ENCODE measurements at regions not wholly inside any gene's neighbourhood (a gene's known extent, or its start where the extent isn't known, plus 50 kb on each side); places are given as distances from the start of the nearest gene placed in this dataset.
"Not testable (repeated sequence)": the region's sequence is repeated elsewhere in the genome, so short reads cannot be mapped to it uniquely, and the experiment has no call there.

GRCh38 chr5:155128786-155129512 lies 115.4 kb downstream of the KIF4B start:
- H3K36me3 ChIP-seq (replicated peaks): no peaks in the 10 kb centered on the region
- no peak for DNase-seq (ENCODE audit: low spot score in 2 of 2)
- H3K4me3 ChIP-seq: no peak overlapping the region
- H3K27me3 ChIP-seq (ENCODE audit: low read depth): no peaks in the 10 kb centered on the region; the same call in none of the 2 replicates
- no peaks in the 10 kb centered on the region for H3K9me3 ChIP-seq
- in situ Hi-C loops (cut with MboI; ENCODE audit: low sequenced_read_pairs): no loop called here
- no peaks in the 10 kb centered on the region for H3K4me1 ChIP-seq

- Histone ChIP-seq H3K27me3 (ENCODE audit: low read depth) (no peaks in the 10 kb centered on the region; the same call in none of the 2 replicates), H3K36me3 (replicated peaks) (no peaks in the 10 kb centered on the region), H3K9me3 (no peaks in the 10 kb centered on the region), H3K4me3 (no peak overlapping the region), H3K4me1 (no peaks in the 10 kb centered on the region)
- in situ Hi-C loops (cut with MboI; ENCODE audit: low sequenced_read_pairs): no loop called here
- no peak for DNase-seq (ENCODE audit: low spot score in 2 of 2)
Observed at GRCh38 chr5:155129513-155129880, 115.9 kb downstream of the KIF4B start.

- H3K9me3 ChIP-seq: no peaks in the 10 kb centered on the region
- no peak for DNase-seq (ENCODE audit: low spot score in 2 of 2)
- peaks cover 6% of the 10 kb centered on the region for H3K27me3 ChIP-seq (ENCODE audit: low read depth)
- no peaks in the 10 kb centered on the region for H3K36me3 ChIP-seq (replicated peaks)
- H3K4me1 ChIP-seq: no peaks in the 10 kb centered on the region
- in situ Hi-C loops (cut with MboI; ENCODE audit: low sequenced_read_pairs): no loop called here
- H3K4me3 ChIP-seq: no peak overlapping the region
Observed at GRCh38 chr5:155134130-155134529, 120.6 kb downstream of the KIF4B start.

GRCh38 chr5:155136216-155136850 lies 122.8 kb downstream of the KIF4B start:
- no peaks in the 10 kb centered on the region for H3K4me1 ChIP-seq
- no peaks in the 10 kb centered on the region for H3K36me3 ChIP-seq (replicated peaks)
- H3K9me3 ChIP-seq: no peaks in the 10 kb centered on the region
- in situ Hi-C loops (cut with MboI; ENCODE audit: low sequenced_read_pairs): no loop called here
- no peak overlapping the region for H3K4me3 ChIP-seq
- no peak for DNase-seq (ENCODE audit: low spot score in 2 of 2)
- peaks cover 6% of the 10 kb centered on the region; the same call in 1 of the 2 replicates for H3K27me3 ChIP-seq (ENCODE audit: low read depth)

- H3K4me1 ChIP-seq: no peaks in the 10 kb centered on the region
- H3K9me3 ChIP-seq: no peaks in the 10 kb centered on the region
- H3K27me3 ChIP-seq (ENCODE audit: low read depth): peaks cover 6% of the 10 kb centered on the region; the same call in 1 of the 2 replicates
- in situ Hi-C loops (cut with MboI; ENCODE audit: low sequenced_read_pairs): no loop called here
- H3K4me3 ChIP-seq: no peak overlapping the region
- no peaks in the 10 kb centered on the region for H3K36me3 ChIP-seq (replicated peaks)
- DNase-seq (ENCODE audit: low spot score in 2 of 2): no peak
Observed at GRCh38 chr5:155137683-155138082, 124.1 kb downstream of the KIF4B start.

GRCh38 chr5:155140646-155141045 lies 127.1 kb downstream of the KIF4B start:
- no peak overlapping the region for H3K4me3 ChIP-seq
- in situ Hi-C loops (cut with MboI; ENCODE audit: low sequenced_read_pairs): no loop called here
- no peak for DNase-seq (ENCODE audit: low spot score in 2 of 2)
- peaks cover 6% of the 10 kb centered on the region; the same call in 1 of the 2 replicates for H3K27me3 ChIP-seq (ENCODE audit: low read depth)
- no peaks in the 10 kb centered on the region for H3K36me3 ChIP-seq (replicated peaks)
- no peaks in the 10 kb centered on the region for H3K4me1 ChIP-seq
- no peaks in the 10 kb centered on the region for H3K9me3 ChIP-seq

GRCh38 chr5:155144956-155145355 lies 131.4 kb downstream of the KIF4B start:
- H3K4me3 ChIP-seq: no peak overlapping the region
- in situ Hi-C loops (cut with MboI; ENCODE audit: low sequenced_read_pairs): no loop called here
- H3K27me3 ChIP-seq (ENCODE audit: low read depth): peaks cover 6% of the 10 kb centered on the region
- H3K4me1 ChIP-seq: no peaks in the 10 kb centered on the region
- no peak for DNase-seq (ENCODE audit: low spot score in 2 of 2)
- no peaks in the 10 kb centered on the region for H3K9me3 ChIP-seq
- no peaks in the 10 kb centered on the region for H3K36me3 ChIP-seq (replicated peaks)

- H3K36me3 ChIP-seq (replicated peaks): no peaks in the 10 kb centered on the region
- DNase-seq (ENCODE audit: low spot score in 2 of 2): no peak
- in situ Hi-C loops (cut with MboI; ENCODE audit: low sequenced_read_pairs): no loop called here
- no peaks in the 10 kb centered on the region for H3K4me1 ChIP-seq
- peaks cover 6% of the 10 kb centered on the region for H3K27me3 ChIP-seq (ENCODE audit: low read depth)
- H3K4me3 ChIP-seq: no peak overlapping the region
- H3K9me3 ChIP-seq: no peaks in the 10 kb centered on the region
Observed at GRCh38 chr5:155147222-155147621, 133.7 kb downstream of the KIF4B start.

- Histone ChIP-seq H3K4me1 (no peaks in the 10 kb centered on the region), H3K4me3 (no peak overlapping the region), H3K27me3 (ENCODE audit: low read depth) (peaks cover 6% of the 10 kb centered on the region), H3K36me3 (replicated peaks) (no peaks in the 10 kb centered on the region), H3K9me3 (no peaks in the 10 kb centered on the region)
- in situ Hi-C loops (cut with MboI; ENCODE audit: low sequenced_read_pairs): no loop called here
- no peak for DNase-seq (ENCODE audit: low spot score in 2 of 2)
Observed at GRCh38 chr5:155148694-155149093, 135.1 kb downstream of the KIF4B start.

- no peaks in the 10 kb centered on the region for H3K36me3 ChIP-seq (replicated peaks)
- no peak overlapping the region for H3K4me3 ChIP-seq
- H3K9me3 ChIP-seq: no peaks in the 10 kb centered on the region
- peaks cover 6% of the 10 kb centered on the region for H3K27me3 ChIP-seq (ENCODE audit: low read depth)
- DNase-seq (ENCODE audit: low spot score in 2 of 2): no peak
- H3K4me1 ChIP-seq: no peaks in the 10 kb centered on the region
- in situ Hi-C loops (cut with MboI; ENCODE audit: low sequenced_read_pairs): no loop called here
Observed at GRCh38 chr5:155150012-155150411, 136.5 kb downstream of the KIF4B start.

- no peak overlapping the region for H3K4me3 ChIP-seq
- in situ Hi-C loops (cut with MboI; ENCODE audit: low sequenced_read_pairs): no loop called here
- H3K4me1 ChIP-seq: no peaks in the 10 kb centered on the region
- H3K27me3 ChIP-seq (ENCODE audit: low read depth): no peaks in the 10 kb centered on the region
- no peaks in the 10 kb centered on the region for H3K36me3 ChIP-seq (replicated peaks)
- no peaks in the 10 kb centered on the region for H3K9me3 ChIP-seq
- DNase-seq (ENCODE audit: low spot score in 2 of 2): no peak
Observed at GRCh38 chr5:155154973-155155372, 141.4 kb downstream of the KIF4B start.

GRCh38 chr5:155163084-155163483 lies 149.5 kb downstream of the KIF4B start:
- H3K4me1 ChIP-seq; H3K4me3 ChIP-seq; in situ Hi-C loops (cut with MboI; ENCODE audit: low sequenced_read_pairs); H3K9me3 ChIP-seq; H3K27me3 ChIP-seq (ENCODE audit: low read depth); H3K36me3 ChIP-seq (replicated peaks): not testable (repeated sequence)
- DNase-seq (ENCODE audit: low spot score in 2 of 2): peak in 1 of 2 experiments; percentile 16

GRCh38 chr5:155167736-155168135 lies 154.2 kb downstream of the KIF4B start:
- Histone ChIP-seq H3K36me3 (replicated peaks) (no peaks in the 10 kb centered on the region), H3K4me1 (no peaks in the 10 kb centered on the region), H3K4me3 (no peak overlapping the region), H3K27me3 (ENCODE audit: low read depth) (no peaks in the 10 kb centered on the region), H3K9me3 (no peaks in the 10 kb centered on the region)
- no peak for DNase-seq (ENCODE audit: low spot score in 2 of 2)
- in situ Hi-C loops (cut with MboI; ENCODE audit: low sequenced_read_pairs): no loop called here

GRCh38 chr5:155181542-155181941 lies 168.0 kb downstream of the KIF4B start:
- H3K36me3 ChIP-seq (replicated peaks): no peaks in the 10 kb centered on the region
- H3K4me3 ChIP-seq: no peak overlapping the region
- H3K4me1 ChIP-seq: no peaks in the 10 kb centered on the region
- no peak for DNase-seq (ENCODE audit: low spot score in 2 of 2)
- H3K9me3 ChIP-seq: no peaks in the 10 kb centered on the region
- H3K27me3 ChIP-seq (ENCODE audit: low read depth): peaks cover 2% of the 10 kb centered on the region; the same call in 1 of the 2 replicates
- in situ Hi-C loops (cut with MboI; ENCODE audit: low sequenced_read_pairs): no loop called here
